GM18511 (cell line): ENCODE measurements at regions not wholly inside any gene's neighbourhood (a gene's known extent, or its start where the extent isn't known, plus 50 kb on each side); places are given as distances from the start of the nearest gene placed in this dataset.

Source experiments
- ATAC-seq: cut with Tn5 transposase; IDR thresholded peaks from one replicate; pipeline ENCODE4 v1.9.1; 2021; ENCODE audit warnings: mild to moderate bottlenecking, moderate library complexity; ENCODE audit not compliant: unreplicated experiment

DNA sequence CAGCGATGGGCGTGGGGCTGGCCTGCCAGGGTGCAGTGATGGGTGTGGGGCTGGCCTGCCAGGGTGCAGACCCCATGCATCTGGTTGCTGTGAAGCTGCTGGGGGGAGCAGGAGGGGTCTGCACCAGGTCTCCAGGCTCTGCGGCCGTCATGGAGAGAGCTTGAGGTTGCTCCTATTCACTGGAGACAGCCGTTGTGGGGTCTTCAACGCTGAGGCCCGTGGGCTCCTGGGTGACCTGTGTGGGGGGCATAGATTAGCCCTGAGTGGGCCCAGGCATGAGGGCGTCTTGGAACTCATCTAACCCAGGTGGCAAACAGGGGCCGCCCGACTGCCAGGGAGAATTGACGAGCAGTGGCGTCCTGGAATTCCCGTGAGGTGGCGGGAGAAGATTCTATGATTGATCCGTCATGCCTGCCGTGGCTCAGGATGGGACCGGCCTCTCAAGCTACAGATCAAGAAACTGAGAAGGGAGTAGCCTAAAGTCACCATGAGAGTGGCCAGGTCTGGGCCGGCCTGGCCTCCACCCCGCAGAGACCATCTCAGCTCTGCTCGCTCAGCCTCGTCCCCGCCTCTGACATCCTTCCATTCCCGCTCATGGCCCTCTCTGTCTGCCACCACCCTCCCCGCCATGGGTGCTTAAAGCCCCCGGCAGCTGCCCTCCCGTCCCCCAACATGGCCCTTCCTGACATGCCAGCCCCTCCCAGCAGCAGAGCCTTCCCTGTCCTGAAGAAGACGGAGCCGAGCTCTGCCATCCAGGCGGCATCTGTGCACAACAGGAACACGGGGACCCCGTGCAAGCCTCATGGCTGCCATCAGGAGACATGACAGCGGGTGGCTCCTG is 50.7 kb upstream of the ACSF3 start:
- no peak for ATAC-seq

DNA sequence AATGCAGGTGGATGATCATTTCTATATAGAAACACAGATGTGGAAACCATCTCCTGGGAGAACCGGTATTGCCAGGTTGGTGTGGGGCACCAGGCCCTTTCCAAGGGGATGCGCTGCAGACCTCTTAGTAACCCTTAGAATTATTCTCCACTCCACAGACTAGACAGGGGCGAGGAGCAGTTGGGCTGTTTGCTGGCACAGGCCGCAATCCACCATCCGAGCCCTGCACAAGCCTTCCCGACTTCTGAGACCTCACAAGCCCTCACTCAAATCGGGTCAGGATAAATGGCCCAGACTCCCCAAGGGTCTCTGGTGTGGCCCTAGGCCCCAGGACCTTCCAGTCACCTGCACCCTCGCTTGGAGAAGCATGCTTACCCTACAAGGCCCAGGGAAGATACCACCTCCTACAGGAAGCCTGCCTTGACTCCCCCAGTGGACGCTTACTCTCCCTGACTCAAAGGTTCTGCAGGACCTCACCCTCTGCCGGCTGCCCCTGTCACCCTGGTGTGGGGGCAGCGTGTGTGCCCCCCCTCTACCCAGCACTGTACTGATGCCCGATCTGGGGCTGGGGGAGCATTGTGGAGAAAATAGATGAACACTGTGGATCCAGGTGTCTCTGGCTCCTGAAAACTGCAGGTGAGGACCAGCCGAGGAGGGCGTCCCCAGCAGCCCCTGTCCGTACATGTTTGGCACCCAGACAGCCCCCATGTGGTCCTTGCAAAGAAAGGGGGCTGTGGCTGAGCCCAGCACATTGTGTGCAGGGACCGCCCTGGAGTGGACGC is 49.8 kb upstream of the ACSF3 start:
- ATAC-seq, result no peak
